Thyroid gland (tissue), 4 donors: ENCODE measurements at regions not wholly inside any gene's neighbourhood (a gene's known extent, or its start where the extent isn't known, plus 50 kb on each side); places are given as distances from the start of the nearest gene placed in this dataset.

Experiments used
- CTCF ChIP-seq, 6 experiments: fragments of 200-600 bp in 3 of 6; fragments of 450-650 bp in 3 of 6; sonication (generic) in 3 of 6; IDR thresholded peaks; one replicate each; pipeline ENCODE4 v1.5.1; 2016 to 2019; ENCODE audit warnings: antibody characterized with exemption in 6 of 6, mild to moderate bottlenecking in 2 of 6, inconsistent platforms in 1 of 6, moderate library complexity in 1 of 6
- POLR2A ChIP-seq, 2 donors: fragments of 450-650 bp; IDR thresholded peaks; one replicate each; pipeline ENCODE4 v1.6.1; 2017; ENCODE audit warnings: antibody characterized with exemption in 2 of 2, mild to moderate bottlenecking in 2 of 2, moderate library complexity in 1 of 2

GRCh38 chr4:71630803-71631202 lies 153.1 kb downstream of the GC start:
- no peak for TF ChIP-seq POLR2A (IDR thresholded peaks at IDR 0.05)
- no peak for TF ChIP-seq CTCF (IDR thresholded peaks at IDR 0.05)
